ENCODE measurements at regions not wholly inside any gene's neighbourhood (a gene's known extent, or its start where the extent isn't known, plus 50 kb on each side); places are given as distances from the start of the nearest gene placed in this dataset.

GRCh38 chr1:113219828-113220227, 146.8 kb downstream of the LRIG2 start:
- DNase-seq (ENCODE audit: low spot score) = no peak

DNA sequence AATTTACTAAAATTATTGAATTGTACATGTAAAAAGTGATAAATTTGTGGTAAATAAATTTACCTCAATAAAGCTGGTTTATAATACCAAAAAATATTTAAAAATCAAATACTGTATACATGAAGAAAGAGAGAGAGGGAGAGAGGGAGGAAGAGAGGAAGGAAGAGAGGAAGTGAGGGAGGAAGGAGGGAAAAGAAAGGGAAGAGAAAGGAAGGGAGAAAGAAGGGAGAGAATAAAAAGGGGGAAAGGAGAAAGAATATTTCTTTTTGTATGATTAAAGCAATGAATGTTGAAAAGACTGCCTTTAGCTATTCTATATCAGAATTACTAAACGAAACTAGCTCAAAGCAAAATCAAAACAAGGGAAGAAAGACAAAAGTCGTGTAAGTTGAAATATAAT, 150.0 kb downstream of the LRIG2 start:
- DNase-seq (ENCODE audit: low spot score) = no peak

GRCh38 chr1:113223546-113223945, 150.5 kb downstream of the LRIG2 start:
- no peak for DNase-seq (ENCODE audit: low spot score)

GRCh38 chr1:113226148-113226547, 153.2 kb downstream of the LRIG2 start:
- DNase-seq (ENCODE audit: low spot score) = peak; percentile 7

DNA sequence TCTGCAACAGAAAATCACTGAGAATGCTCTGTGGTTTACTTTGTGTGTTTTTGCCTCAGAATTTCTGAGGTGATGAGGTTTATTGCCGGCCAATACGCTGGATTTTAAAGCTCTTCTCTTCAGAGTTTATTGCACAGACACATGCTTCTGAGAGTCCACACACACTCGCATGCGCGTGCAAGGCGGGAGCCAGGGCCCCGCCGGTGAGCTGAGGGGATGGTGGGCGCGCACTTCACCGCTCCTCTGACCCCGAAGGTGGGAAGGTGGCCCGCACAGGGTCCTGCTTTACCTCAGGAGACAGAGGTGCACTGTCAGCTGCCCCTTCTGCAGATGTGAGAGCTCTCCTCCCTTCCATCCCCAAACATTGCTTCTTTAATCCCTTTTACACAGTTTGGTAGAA, 158.4 kb upstream of the MAGI3 start:
- DNase-seq (ENCODE audit: low spot score) = no peak

DNA sequence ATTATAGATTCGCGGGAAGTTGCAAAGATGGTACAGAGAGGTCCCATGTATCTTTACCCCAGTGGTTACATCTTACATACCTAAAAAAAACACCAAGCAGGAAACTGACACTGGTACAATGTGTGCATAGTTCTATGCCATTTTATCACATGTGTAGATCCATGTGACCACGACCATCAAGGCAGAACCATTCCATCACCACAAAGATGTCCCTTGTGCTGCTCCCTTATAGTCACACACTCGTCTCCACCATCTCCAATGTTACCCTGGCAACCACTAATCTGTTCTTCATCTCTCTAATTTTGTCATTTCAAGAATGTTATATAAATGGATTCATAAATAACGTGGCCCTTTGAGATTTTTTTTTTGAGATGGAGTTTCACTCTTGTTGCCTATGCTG, 156.9 kb upstream of the MAGI3 start:
- no peak for DNase-seq (ENCODE audit: low spot score)

DNA sequence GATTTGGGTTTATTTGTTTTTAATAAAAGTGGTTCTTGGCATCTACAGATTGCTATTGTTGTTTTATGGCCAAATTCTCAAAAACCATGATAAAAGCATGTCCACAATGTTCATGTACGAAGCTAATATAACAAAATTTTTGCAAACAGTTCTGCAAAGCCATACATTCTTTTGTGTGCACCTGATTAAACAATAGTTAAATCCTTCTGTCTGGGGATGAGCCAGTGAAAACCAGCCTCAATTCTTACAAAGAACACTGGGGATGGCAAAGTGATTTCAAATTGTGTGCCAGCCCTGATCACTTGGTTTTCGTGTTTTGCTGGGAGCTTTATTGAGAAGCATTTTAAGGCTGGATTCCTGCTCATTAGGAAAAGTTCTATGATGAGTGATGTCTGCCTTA, 149.1 kb upstream of the MAGI3 start:
- no peak for DNase-seq (ENCODE audit: low spot score)

DNA sequence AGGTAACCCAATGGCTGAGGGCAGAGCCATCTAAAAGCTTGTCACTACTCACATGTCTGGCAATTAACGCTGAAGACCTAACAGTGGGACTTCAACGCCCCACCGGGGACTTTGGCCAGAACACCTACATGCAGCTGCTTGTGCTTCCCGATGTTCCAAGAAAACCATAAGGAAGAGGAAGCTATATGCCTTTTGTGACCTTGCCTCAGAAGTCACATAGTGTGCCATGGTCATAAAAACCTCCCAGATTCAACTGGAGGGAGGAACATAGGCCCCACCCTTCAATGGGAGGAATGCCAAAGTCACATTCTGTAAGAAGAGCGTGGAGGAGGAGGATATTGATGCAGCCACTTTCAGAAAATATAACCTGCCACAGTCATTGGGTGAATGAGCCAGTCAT, 147.8 kb upstream of the MAGI3 start:
- no peak for DNase-seq (ENCODE audit: low spot score)

DNA sequence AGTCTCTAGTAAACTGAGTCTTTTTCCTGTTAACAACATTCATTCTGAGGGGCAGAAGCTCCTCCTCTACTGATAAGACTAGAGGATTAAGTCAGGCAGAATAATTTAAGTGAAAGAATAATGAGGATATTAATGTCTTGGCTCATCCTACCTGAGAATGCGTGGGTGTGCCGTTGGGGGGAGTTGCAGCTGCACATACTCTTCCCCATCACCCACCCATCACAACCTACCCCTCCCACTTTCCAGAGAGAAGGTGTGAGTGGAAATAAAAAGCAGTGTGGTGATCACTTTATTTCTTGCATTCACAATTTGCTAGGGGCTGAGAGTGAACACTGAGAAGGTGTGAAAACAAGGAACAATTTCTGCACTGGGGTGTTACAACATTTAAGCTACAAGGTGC, 146.8 kb upstream of the MAGI3 start:
- DNase-seq (ENCODE audit: low spot score) = no peak

- DNase-seq (ENCODE audit: low spot score) = no peak
Measured at GRCh38 chr1:113244112-113244820, 146.0 kb upstream of the MAGI3 start.

DNA sequence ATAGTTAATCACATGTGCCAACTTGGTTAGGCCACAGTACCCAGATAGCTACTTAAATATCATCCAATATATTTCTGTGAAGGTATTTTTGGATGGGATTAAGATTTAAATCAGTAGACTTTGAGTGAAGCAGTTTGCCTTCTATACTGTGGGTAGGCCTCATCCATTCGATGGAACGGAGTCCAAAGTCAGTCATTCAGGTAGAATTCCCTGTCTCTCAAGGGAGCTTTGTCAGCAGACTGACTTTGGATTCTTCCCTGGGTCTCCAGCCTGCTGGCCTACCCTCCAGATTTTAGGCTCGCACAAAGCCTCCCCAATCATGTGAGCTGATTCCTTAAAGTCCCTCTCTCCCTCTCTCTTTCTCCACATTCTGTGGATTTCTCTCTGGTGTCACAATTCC, 145.1 kb upstream of the MAGI3 start:
- DNase-seq (ENCODE audit: low spot score) = no peak

- no peak for DNase-seq (ENCODE audit: low spot score)
Measured at GRCh38 chr1:113246929-113247328, 143.4 kb upstream of the MAGI3 start.

DNA sequence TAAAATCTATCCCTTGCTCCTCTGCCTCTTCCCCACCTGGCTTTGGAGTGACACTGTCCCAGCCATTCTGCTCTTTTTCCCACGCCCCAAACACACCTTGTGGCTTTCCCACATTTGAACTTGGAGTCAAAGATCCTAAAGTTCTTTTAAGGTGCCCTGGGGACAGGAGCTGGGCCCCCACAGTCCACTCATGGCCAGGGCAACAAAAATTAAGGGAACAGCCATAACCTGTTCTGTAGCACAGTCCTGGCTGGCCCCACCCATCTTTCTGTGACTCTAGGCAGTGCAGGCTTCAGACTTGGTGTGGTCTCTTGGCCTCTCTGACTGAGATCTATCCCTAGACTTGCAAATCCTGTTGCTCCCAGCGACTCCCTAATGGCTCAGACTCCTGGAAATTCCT, 143.0 kb upstream of the MAGI3 start:
- DNase-seq (ENCODE audit: low spot score) = no peak

DNA sequence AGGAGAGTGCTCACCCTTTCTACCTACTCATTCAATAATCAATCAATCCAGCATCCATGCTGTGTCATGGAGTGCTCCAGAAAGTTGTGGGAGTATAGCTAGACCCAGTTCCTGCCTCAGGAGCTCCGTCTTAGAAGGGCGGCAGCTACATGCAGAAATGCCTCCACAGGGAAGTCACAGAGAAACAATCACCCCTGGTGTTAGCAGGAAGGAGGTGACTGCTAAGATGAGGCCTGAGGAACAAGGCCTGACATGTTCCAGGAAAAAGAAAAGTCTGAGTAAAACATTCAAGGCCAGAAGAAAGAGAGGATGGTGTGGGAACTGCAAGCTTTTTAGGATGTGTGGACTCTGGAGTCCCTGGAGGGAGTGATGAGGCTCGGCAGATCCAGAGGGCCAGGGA, 142.5 kb upstream of the MAGI3 start:
- DNase-seq (ENCODE audit: low spot score) = no peak

DNA sequence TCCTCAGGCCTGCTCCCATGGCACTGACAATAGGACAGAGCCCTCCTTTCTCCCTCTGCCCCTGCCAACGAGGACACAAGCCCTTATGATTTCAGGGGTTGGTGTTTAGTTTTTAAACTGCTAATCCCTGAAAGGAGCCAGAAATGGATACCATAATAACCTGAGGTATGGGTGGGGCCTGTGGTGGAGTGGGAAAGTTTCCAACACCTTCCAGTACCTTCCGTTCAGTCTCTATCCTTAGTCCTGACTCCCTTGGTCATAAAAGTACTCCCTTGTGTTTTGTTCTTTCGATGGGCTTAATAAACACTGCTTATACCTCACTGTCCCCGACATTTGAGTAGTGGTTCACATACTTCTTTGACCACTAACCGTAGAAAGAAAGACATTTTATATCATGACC, 141.8 kb upstream of the MAGI3 start:
- no peak for DNase-seq (ENCODE audit: low spot score)

- DNase-seq (ENCODE audit: low spot score) = no peak
Measured at GRCh38 chr1:113250161-113250560, 140.2 kb upstream of the MAGI3 start.

DNA sequence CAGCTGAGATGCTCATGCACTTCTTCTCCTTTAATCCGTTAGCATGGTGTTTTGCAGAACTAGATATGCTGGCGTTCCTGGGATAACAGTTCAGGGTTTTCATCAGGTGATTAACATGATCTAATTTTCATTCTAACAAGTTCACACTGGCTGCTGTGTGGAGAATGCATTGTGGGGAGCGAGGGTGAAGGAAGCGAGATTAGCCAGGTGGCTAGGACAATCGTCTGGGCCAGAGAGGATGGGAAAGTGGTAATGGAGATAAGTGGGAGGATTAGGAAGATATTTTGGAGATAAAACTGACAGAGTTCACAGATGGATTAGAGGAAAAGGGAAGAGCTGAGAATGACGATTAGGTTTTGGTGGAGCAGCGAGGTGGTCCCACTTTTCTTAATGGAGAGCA, 138.1 kb upstream of the MAGI3 start:
- no peak for DNase-seq (ENCODE audit: low spot score)

- DNase-seq (ENCODE audit: low spot score) = no peak
Measured at GRCh38 chr1:113253187-113253586, 137.1 kb upstream of the MAGI3 start.

DNA sequence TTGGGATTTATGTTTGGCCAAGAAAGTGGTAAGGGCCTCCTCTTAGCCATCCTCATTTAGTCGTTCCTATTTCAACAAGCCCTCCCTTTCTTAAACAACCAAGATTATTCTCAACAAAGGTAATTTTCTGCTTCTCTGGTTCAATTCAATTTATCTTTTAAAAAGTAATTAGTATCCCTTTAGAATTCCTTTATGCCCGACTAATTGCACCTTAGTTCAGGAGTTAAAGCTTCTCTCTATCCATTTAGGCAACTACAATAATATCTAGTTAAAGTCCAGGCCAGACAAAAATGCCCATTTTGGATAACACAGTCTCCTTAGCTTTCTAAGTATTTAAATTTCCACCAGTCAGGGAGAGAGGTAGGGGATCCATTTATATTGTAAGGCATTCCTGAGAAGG, 136.7 kb upstream of the MAGI3 start:
- no peak for DNase-seq (ENCODE audit: low spot score)

DNA sequence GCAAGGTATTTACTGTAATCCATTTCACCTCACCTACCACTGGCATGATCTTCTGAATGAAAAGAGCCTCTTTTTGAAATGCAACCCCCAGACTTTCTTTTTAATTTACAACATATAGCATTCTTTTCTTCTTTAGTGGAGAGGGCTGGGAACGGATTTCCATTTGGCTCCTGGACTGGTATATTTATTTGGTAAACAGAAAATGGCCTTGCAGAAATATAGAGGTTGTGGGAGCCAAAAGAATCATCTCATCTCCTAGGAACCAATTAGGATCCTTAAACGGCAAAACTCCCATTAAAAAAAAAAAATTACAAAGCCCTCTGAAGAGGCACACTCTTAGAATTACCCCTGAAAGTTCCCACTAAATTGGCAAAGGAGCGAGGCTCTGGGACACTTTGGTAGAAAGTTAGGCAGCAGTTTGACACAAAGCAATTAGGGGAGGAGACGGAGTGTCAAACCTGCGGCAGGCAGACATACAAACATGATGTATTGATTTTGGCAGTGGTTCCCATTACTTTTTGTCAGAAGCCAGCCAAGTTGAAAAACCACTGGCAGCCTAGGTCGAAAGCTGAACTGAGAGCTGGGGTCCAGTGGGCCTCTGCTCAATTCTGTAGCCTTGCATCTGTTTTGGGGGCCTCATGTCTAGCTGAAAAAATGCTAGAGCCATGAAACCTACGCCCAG, 135.1 kb upstream of the MAGI3 start:
- DNase-seq (ENCODE audit: low spot score) = no peak

DNA sequence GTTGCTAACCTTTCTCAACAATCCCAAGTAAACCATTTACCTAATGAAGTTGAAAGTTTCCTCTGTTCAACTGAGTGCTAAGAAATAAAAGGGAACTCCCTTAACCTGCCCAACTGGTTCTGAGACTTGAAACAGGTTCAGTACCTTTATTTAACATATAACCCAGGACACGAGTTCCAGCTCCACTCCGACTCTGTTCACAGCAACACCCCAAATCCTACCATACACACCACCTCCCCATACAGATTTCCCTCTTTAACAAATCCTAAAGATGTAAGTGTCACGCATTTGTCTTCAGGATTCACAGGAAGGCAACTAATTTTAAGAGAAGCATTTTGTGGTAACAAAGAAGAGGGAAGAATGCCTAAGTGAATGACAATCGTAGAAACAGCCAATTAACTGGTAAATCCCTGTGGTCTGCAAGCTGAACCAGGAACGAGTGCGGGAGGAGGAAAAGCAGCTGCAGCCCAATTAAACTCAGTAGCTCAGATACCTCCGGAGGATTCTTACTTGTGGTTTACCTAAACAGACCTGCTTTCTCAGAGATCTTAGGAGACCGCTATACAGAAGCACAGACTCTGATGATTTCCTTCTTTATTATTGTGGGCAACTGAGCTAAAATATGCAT, 134.5 kb upstream of the MAGI3 start:
- DNase-seq (ENCODE audit: low spot score) = no peak

DNA sequence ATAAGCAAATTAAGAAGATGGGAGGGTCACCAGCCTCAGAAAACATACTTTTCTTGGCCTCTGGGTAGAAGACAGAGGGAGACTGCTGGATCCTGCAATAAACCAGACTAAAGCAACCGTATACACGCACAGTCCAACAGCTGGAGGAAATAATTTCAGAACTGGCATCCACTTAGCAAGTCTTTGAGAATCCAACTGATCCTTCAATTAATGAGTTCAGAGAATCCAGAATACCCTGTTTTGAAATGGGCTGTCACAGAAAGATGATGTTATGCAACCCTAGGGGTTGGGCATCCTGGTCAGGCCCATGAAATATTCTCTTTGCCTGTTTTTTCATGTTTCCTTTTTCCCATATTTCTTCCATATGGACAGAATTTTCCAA, 134.0 kb upstream of the MAGI3 start:
- DNase-seq (ENCODE audit: low spot score) = no peak

DNA sequence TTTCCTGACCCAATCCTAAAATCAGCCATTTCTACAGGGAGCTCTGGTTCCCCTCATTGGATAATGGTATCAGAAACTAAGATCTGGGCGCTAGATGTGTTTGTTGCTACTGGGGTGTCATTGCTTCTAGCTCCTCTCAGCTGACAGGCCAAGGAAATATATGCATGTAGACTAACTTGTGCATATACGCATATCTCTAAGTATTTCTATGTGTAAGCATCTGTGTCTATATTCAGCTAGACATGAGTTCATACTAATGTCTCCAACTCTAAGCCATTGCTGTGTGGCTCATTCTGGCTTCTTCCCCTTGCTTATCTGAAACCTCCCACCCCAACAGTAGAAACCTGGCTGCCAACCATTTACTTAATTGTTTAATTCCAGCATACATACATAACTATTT, 130.3 kb upstream of the MAGI3 start:
- DNase-seq (ENCODE audit: low spot score) = no peak

- DNase-seq (ENCODE audit: low spot score) = no peak
Measured at GRCh38 chr1:113265196-113265595, 125.1 kb upstream of the MAGI3 start.

Data from SW480 (cell line).